ENCODE measurements at regions not wholly inside any gene's neighbourhood (a gene's known extent, or its start where the extent isn't known, plus 50 kb on each side); places are given as distances from the start of the nearest gene placed in this dataset.

- no peak for DNase-seq (ENCODE audit: low read depth)
Observed at GRCh38 chr3:86175593-86176444, 815.1 kb downstream of the VGLL3 start.

GRCh38 chr3:86175051-86175536 lies 815.9 kb downstream of the VGLL3 start:
- no peak for DNase-seq (ENCODE audit: low read depth)

- no peak for DNase-seq (ENCODE audit: low read depth)
Observed at GRCh38 chr3:86173401-86173800, 817.5 kb downstream of the VGLL3 start.

GRCh38 chr3:86168512-86168911 lies 822.4 kb downstream of the VGLL3 start:
- DNase-seq (ENCODE audit: low read depth) = no peak

GRCh38 chr3:86162521-86162920 lies 828.4 kb downstream of the VGLL3 start:
- DNase-seq (ENCODE audit: low read depth) = no peak

GRCh38 chr3:86161493-86161892 lies 829.5 kb downstream of the VGLL3 start:
- no peak for DNase-seq (ENCODE audit: low read depth)

GRCh38 chr3:86152620-86153019 lies 838.3 kb downstream of the VGLL3 start:
- DNase-seq (ENCODE audit: low read depth) = no peak

- DNase-seq (ENCODE audit: low read depth) = no peak
Observed at GRCh38 chr3:86149054-86149453, 841.9 kb downstream of the VGLL3 start.

GRCh38 chr3:86147119-86147518 lies 843.8 kb downstream of the VGLL3 start:
- DNase-seq (ENCODE audit: low read depth) = no peak

- DNase-seq (ENCODE audit: low read depth) = no peak
Observed at GRCh38 chr3:86126552-86126951, 864.4 kb downstream of the VGLL3 start.
